HEK293 (cell line): ENCODE measurements at regions not wholly inside any gene's neighbourhood (a gene's known extent, or its start where the extent isn't known, plus 50 kb on each side); places are given as distances from the start of the nearest gene placed in this dataset.

Experiments
- PRDM1 ChIP-seq: fragments of 450-650 bp; formaldehyde crosslinking; IDR thresholded peaks from 2 replicates; pipeline ENCODE4; 2016; ENCODE audit warnings: missing biosample characterization, missing genetic modification characterization
- ZNF221 ChIP-seq: fragments of 450-650 bp; formaldehyde crosslinking; IDR thresholded peaks from 2 replicates; pipeline ENCODE4 v1.5.1; 2017; ENCODE audit warnings: missing biosample characterization, missing genetic modification characterization, borderline replicate concordance
- ZNF274 ChIP-seq, 2 experiments: fragments of 200-500 bp in 1 of 2; fragments of 450-650 bp in 1 of 2; sonication (Bioruptor generic) in 1 of 2; formaldehyde crosslinking in 1 of 2; IDR thresholded peaks; 2 replicates each; pipeline versions ENCODE4 v1.5.1 to v1.6.1; 2014 to 2016; ENCODE audit warnings: borderline replicate concordance in 1 of 2, inconsistent platforms in 1 of 2, low read length in 1 of 2, missing biosample characterization in 1 of 2, missing genetic modification characterization in 1 of 2
- ZNF558 ChIP-seq: fragments of 450-650 bp; formaldehyde crosslinking; IDR thresholded peaks from 2 replicates; pipeline ENCODE4 v1.5.1; 2016; ENCODE audit warnings: missing biosample characterization, missing genetic modification characterization
- ZNF585B ChIP-seq: fragments of 450-650 bp; formaldehyde crosslinking; IDR thresholded peaks from 2 replicates; pipeline ENCODE4 v1.5.1; 2016; ENCODE audit warnings: missing biosample characterization, missing genetic modification characterization
- ZNF677 ChIP-seq: fragments of 450-650 bp; IDR thresholded peaks from 2 replicates; pipeline ENCODE4 v1.5.0; 2018; ENCODE audit warnings: missing biosample characterization, mild to moderate bottlenecking, missing genetic modification characterization, moderate library complexity
- ZNF76 ChIP-seq: fragments of 450-650 bp; formaldehyde crosslinking; IDR thresholded peaks from 2 replicates; pipeline ENCODE4; 2016; ENCODE audit warnings: low read depth, missing biosample characterization, missing genetic modification characterization, borderline replicate concordance
- TF ChIP-seq, protein P1 (sequence below): fragments of 450-650 bp; formaldehyde crosslinking; IDR thresholded peaks from 2 replicates; pipeline ENCODE4 v1.5.1; 2016; ENCODE audit warnings: missing biosample characterization, missing genetic modification characterization
- TF ChIP-seq, protein P2 (sequence below): IDR thresholded peaks from 2 replicates; pipeline ENCODE4 v1.6.1; 2011; ENCODE audit warnings: mild to moderate bottlenecking, low read depth, low read length, borderline replicate concordance
- TF ChIP-seq, protein P3 (sequence below): sonication (generic); formaldehyde crosslinking; IDR thresholded peaks from 2 replicates; pipeline ENCODE4 v1.8.1; 2022; ENCODE audit warnings: mild to moderate bottlenecking, moderate library complexity, missing genetic modification reagents
- TF ChIP-seq, protein P4 (sequence below): fragments of 450-650 bp; formaldehyde crosslinking; IDR thresholded peaks from 2 replicates; pipeline ENCODE4 v1.5.1; 2017; ENCODE audit warnings: missing biosample characterization, missing genetic modification characterization

DNA sequence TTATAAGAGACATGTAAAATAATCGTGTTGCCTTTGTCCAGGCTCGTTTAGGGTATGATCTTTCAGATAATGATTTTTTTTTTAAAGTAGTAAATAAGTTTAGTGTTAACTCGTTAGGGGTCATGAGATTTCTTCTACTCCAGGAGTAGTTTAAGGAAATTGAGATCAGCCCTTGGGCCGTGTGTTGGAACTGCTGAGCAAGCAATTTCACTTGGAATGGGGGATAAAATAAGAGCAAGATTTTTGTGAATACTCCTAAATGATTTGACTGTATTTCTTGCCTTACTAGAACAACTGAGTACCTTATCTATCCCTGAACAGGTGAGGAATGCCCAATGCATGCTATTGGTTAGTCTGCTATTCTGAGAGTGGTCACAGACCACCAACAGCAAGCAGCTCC is 102.2 kb upstream of the SERPINE2 start:
- TF ChIP-seq, protein P1, sequence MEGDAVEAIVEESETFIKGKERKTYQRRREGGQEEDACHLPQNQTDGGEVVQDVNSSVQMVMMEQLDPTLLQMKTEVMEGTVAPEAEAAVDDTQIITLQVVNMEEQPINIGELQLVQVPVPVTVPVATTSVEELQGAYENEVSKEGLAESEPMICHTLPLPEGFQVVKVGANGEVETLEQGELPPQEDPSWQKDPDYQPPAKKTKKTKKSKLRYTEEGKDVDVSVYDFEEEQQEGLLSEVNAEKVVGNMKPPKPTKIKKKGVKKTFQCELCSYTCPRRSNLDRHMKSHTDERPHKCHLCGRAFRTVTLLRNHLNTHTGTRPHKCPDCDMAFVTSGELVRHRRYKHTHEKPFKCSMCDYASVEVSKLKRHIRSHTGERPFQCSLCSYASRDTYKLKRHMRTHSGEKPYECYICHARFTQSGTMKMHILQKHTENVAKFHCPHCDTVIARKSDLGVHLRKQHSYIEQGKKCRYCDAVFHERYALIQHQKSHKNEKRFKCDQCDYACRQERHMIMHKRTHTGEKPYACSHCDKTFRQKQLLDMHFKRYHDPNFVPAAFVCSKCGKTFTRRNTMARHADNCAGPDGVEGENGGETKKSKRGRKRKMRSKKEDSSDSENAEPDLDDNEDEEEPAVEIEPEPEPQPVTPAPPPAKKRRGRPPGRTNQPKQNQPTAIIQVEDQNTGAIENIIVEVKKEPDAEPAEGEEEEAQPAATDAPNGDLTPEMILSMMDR, result no peak
- TF ChIP-seq, protein P2, sequence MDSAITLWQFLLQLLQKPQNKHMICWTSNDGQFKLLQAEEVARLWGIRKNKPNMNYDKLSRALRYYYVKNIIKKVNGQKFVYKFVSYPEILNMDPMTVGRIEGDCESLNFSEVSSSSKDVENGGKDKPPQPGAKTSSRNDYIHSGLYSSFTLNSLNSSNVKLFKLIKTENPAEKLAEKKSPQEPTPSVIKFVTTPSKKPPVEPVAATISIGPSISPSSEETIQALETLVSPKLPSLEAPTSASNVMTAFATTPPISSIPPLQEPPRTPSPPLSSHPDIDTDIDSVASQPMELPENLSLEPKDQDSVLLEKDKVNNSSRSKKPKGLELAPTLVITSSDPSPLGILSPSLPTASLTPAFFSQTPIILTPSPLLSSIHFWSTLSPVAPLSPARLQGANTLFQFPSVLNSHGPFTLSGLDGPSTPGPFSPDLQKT, result no peak
- TF ChIP-seq ZNF221, result no peak
- no peak for TF ChIP-seq ZNF274 (IDR thresholded peaks at IDR 0.05; ENCODE audit: low read length)
- TF ChIP-seq ZNF274 (tag by site-specific recombination; IDR thresholded peaks at IDR 0.05; ENCODE audit: borderline replicate concordance), result no peak
- no peak for TF ChIP-seq ZNF76 (tag by site-specific recombination)
- TF ChIP-seq ZNF677, result no peak
- TF ChIP-seq, protein P3, sequence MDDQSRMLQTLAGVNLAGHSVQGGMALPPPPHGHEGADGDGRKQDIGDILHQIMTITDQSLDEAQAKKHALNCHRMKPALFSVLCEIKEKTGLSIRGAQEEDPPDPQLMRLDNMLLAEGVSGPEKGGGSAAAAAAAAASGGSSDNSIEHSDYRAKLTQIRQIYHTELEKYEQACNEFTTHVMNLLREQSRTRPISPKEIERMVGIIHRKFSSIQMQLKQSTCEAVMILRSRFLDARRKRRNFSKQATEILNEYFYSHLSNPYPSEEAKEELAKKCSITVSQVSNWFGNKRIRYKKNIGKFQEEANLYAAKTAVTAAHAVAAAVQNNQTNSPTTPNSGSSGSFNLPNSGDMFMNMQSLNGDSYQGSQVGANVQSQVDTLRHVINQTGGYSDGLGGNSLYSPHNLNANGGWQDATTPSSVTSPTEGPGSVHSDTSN (CRISPR knock-in tag), result no peak
- TF ChIP-seq ZNF585B (tag by site-specific recombination), result no peak
- TF ChIP-seq, protein P4, sequence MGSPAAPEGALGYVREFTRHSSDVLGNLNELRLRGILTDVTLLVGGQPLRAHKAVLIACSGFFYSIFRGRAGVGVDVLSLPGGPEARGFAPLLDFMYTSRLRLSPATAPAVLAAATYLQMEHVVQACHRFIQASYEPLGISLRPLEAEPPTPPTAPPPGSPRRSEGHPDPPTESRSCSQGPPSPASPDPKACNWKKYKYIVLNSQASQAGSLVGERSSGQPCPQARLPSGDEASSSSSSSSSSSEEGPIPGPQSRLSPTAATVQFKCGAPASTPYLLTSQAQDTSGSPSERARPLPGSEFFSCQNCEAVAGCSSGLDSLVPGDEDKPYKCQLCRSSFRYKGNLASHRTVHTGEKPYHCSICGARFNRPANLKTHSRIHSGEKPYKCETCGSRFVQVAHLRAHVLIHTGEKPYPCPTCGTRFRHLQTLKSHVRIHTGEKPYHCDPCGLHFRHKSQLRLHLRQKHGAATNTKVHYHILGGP (tag by site-specific recombination), result no peak
- no peak for TF ChIP-seq ZNF558 (tag by site-specific recombination)
- no peak for TF ChIP-seq PRDM1 (tag by site-specific recombination)
